WTC11 (cell line): ENCODE measurements at regions not wholly inside any gene's neighbourhood (a gene's known extent, or its start where the extent isn't known, plus 50 kb on each side); places are given as distances from the start of the nearest gene placed in this dataset.

Source experiments
- ATAC-seq: fragments of 200-7000 bp; cut with Tn5 transposase; 2 replicates; pipeline ENCODE4 v1.10.0; 2021; ENCODE audit warnings: mild to moderate bottlenecking, moderate library complexity
- CTCF ChIA-PET: fragments of 300-600 bp; sonication (Branson Sonifier 250); formaldehyde crosslinking; loops from one replicate; lab custom pipeline; 2021; ENCODE audit warnings: antibody characterized with exemption; lab: Charles Lee
- POLR2A ChIA-PET: fragments of 350-600 bp; sonication (Branson Sonifier 250); formaldehyde crosslinking; loops from one replicate; lab custom pipeline; 2021; ENCODE audit warnings: antibody characterized with exemption; lab: Charles Lee
- DNase-seq: peaks from one replicate; pipeline ENCODE4 v3.0.0; 2021; ENCODE audit warnings: low spot score
- H3K27ac Mint-ChIP-seq: 2 replicates; pipeline ENCODE4 v1.8.0; 2021; ENCODE audit warnings: mixed read lengths
- H3K27me3 Mint-ChIP-seq: 2 replicates; pipeline ENCODE4 v1.8.0; 2021; ENCODE audit warnings: low read depth, mild to moderate bottlenecking, moderate library complexity, mixed read lengths
- H3K36me3 Mint-ChIP-seq: 2 replicates; pipeline ENCODE4 v1.8.0; 2021; ENCODE audit warnings: mixed read lengths
- H3K4me1 Mint-ChIP-seq: 2 replicates; pipeline ENCODE4 v1.8.0; 2022; ENCODE audit warnings: mixed read lengths
- H3K4me3 Mint-ChIP-seq: 2 replicates; pipeline ENCODE4 v1.8.0; 2021; ENCODE audit warnings: mild to moderate bottlenecking, moderate library complexity, mixed read lengths
- H3K9me3 Mint-ChIP-seq: 2 replicates; pipeline ENCODE4 v1.8.0; 2021; ENCODE audit warnings: mixed read lengths
- ATF1 ChIP-seq: sonication (generic); formaldehyde crosslinking; IDR thresholded peaks from 2 replicates; pipeline ENCODE4 v1.8.1; 2023; ENCODE audit warnings: mild to moderate bottlenecking, moderate library complexity, missing genetic modification reagents
- CREM ChIP-seq: sonication (generic); formaldehyde crosslinking; IDR thresholded peaks from 2 replicates; pipeline ENCODE4 v1.8.1; 2022; ENCODE audit warnings: mild to moderate bottlenecking, missing genetic modification reagents, moderate library complexity
- GTF2I ChIP-seq: fragments of 250-450 bp; sonication (Bioruptor Pico); conservative IDR thresholded peaks from 2 replicates; pipeline ENCODE4 v1.4.0; 2021; ENCODE audit warnings: mild to moderate bottlenecking
- NFATC4 ChIP-seq: fragments of 250-450 bp; sonication (Bioruptor Pico); IDR thresholded peaks from 2 replicates; pipeline ENCODE4 v1.9.0; 2021; ENCODE audit warnings: mild to moderate bottlenecking
- NR1H2 ChIP-seq: sonication (generic); formaldehyde crosslinking; IDR thresholded peaks from 2 replicates; pipeline ENCODE4 v1.9.0; 2021; ENCODE audit warnings: mild to moderate bottlenecking, moderate library complexity, missing genetic modification reagents
- SOX15 ChIP-seq: fragments of 250-450 bp; sonication (Bioruptor Pico); IDR thresholded peaks from 2 replicates; pipeline ENCODE4 v1.9.0; 2021; ENCODE audit warnings: mild to moderate bottlenecking
- TEAD1 ChIP-seq: sonication (generic); formaldehyde crosslinking; IDR thresholded peaks from 2 replicates; pipeline ENCODE4 v1.8.0; 2022; ENCODE audit warnings: mild to moderate bottlenecking, missing genetic modification reagents
- TEAD4 ChIP-seq: sonication (generic); formaldehyde crosslinking; IDR thresholded peaks from 2 replicates; pipeline ENCODE4 v1.8.0; 2022; ENCODE audit warnings: mild to moderate bottlenecking, missing genetic modification reagents
- TP53 ChIP-seq: sonication (generic); formaldehyde crosslinking; IDR thresholded peaks from 2 replicates; pipeline ENCODE4 v1.8.1; 2023; ENCODE audit warnings: mild to moderate bottlenecking, missing genetic modification reagents
- ZNF138 ChIP-seq: sonication (generic); formaldehyde crosslinking; conservative IDR thresholded peaks from 2 replicates; pipeline ENCODE4 v1.8.1; 2022; ENCODE audit warnings: mild to moderate bottlenecking, moderate library complexity, missing genetic modification reagents
- ZNF232 ChIP-seq: sonication (generic); formaldehyde crosslinking; IDR thresholded peaks from 2 replicates; pipeline ENCODE4 v1.8.0; 2022; ENCODE audit warnings: mild to moderate bottlenecking, missing genetic modification reagents
- ZNF317 ChIP-seq: sonication (generic); formaldehyde crosslinking; IDR thresholded peaks from 2 replicates; pipeline ENCODE4 v1.8.1; 2023; ENCODE audit warnings: low read depth, mild to moderate bottlenecking, moderate library complexity, missing genetic modification reagents, borderline replicate concordance
- ZNF396 ChIP-seq: fragments of 250-450 bp; sonication (Bioruptor Pico); IDR thresholded peaks from 2 replicates; pipeline ENCODE4 v1.8.0; 2021; ENCODE audit warnings: mild to moderate bottlenecking, moderate library complexity, borderline replicate concordance
- TF ChIP-seq, protein P1 (sequence below): sonication (generic); formaldehyde crosslinking; IDR thresholded peaks from 2 replicates; pipeline ENCODE4 v1.8.1; 2023; ENCODE audit warnings: mild to moderate bottlenecking, missing genetic modification reagents, moderate library complexity
- TF ChIP-seq, protein P2 (sequence below): sonication (generic); formaldehyde crosslinking; IDR thresholded peaks from 2 replicates; pipeline ENCODE4 v1.8.0; 2023; ENCODE audit warnings: mild to moderate bottlenecking, missing genetic modification reagents
- TF ChIP-seq, protein P3 (sequence below): sonication (generic); formaldehyde crosslinking; IDR thresholded peaks from 2 replicates; pipeline ENCODE4 v1.8.1; 2023; ENCODE audit warnings: mild to moderate bottlenecking, missing genetic modification reagents
- TF ChIP-seq, protein P4 (sequence below): sonication (generic); formaldehyde crosslinking; IDR thresholded peaks from 2 replicates; pipeline ENCODE4 v1.8.1; 2022; ENCODE audit warnings: low read depth, missing genetic modification reagents, borderline replicate concordance
- TF ChIP-seq, protein P5 (sequence below): sonication (generic); formaldehyde crosslinking; IDR thresholded peaks from 2 replicates; pipeline ENCODE4 v1.8.1; 2023; ENCODE audit warnings: mild to moderate bottlenecking, missing genetic modification reagents
- TF ChIP-seq, protein P6 (sequence below): sonication (generic); formaldehyde crosslinking; IDR thresholded peaks from 2 replicates; pipeline ENCODE4 v1.8.0; 2022; ENCODE audit warnings: mild to moderate bottlenecking, missing genetic modification reagents
- TF ChIP-seq, protein P7 (sequence below): fragments of 200-600 bp; IDR thresholded peaks from 2 replicates; pipeline ENCODE4 v1.8.0; 2022; ENCODE audit warnings: antibody characterized with exemption
- TF ChIP-seq, protein P8 (sequence below): sonication (generic); formaldehyde crosslinking; IDR thresholded peaks from 2 replicates; pipeline ENCODE4 v1.8.1; 2022; ENCODE audit warnings: low read depth, mild to moderate bottlenecking, moderate library complexity, missing genetic modification reagents, borderline replicate concordance

DNA sequence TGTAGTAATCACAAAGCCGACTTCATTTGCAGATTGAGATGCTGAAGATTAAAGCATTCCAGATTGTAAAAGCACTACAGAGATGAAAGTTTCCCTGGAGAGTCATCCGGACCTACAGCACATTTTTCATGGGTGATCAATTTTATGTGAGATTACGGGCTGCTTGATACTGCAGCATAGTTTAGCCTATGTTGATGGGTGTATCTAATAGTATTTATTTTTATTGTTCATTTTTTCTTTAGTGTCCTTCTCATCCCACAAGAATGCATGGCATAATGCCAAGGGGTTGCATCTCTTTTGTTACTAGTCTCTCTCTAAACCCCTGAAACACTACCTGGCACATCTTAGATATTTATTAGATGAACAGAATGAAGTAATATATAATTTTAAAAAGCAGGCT lies 240.4 kb downstream of the MBD2 start:
- H3K36me3 Mint-ChIP-seq = peaks cover 12% of the 10 kb centered on the region
- no peak for ATAC-seq
- ChIA-PET CTCF (no interaction called here), POLR2A (no interaction called here)
- H3K27ac Mint-ChIP-seq = no peak overlapping the region
- DNase-seq = no peak
- H3K9me3 Mint-ChIP-seq = peaks cover 27% of the 10 kb centered on the region
- TF ChIP-seq, protein P1, sequence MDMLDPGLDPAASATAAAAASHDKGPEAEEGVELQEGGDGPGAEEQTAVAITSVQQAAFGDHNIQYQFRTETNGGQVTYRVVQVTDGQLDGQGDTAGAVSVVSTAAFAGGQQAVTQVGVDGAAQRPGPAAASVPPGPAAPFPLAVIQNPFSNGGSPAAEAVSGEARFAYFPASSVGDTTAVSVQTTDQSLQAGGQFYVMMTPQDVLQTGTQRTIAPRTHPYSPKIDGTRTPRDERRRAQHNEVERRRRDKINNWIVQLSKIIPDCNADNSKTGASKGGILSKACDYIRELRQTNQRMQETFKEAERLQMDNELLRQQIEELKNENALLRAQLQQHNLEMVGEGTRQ (CRISPR knock-in tag) = no peak
- TF ChIP-seq TEAD4 (CRISPR knock-in tag) (no peak), NR1H2 (no peak), SOX15 (CRISPR knock-in tag) (no peak), TP53 (CRISPR knock-in tag) (no peak), NFATC4 (no peak), GTF2I (no peak), ATF1 (CRISPR knock-in tag) (no peak)
- TF ChIP-seq, protein P2, sequence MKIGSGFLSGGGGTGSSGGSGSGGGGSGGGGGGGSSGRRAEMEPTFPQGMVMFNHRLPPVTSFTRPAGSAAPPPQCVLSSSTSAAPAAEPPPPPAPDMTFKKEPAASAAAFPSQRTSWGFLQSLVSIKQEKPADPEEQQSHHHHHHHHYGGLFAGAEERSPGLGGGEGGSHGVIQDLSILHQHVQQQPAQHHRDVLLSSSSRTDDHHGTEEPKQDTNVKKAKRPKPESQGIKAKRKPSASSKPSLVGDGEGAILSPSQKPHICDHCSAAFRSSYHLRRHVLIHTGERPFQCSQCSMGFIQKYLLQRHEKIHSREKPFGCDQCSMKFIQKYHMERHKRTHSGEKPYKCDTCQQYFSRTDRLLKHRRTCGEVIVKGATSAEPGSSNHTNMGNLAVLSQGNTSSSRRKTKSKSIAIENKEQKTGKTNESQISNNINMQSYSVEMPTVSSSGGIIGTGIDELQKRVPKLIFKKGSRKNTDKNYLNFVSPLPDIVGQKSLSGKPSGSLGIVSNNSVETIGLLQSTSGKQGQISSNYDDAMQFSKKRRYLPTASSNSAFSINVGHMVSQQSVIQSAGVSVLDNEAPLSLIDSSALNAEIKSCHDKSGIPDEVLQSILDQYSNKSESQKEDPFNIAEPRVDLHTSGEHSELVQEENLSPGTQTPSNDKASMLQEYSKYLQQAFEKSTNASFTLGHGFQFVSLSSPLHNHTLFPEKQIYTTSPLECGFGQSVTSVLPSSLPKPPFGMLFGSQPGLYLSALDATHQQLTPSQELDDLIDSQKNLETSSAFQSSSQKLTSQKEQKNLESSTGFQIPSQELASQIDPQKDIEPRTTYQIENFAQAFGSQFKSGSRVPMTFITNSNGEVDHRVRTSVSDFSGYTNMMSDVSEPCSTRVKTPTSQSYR (CRISPR knock-in tag) = no peak
- TF ChIP-seq, protein P3, sequence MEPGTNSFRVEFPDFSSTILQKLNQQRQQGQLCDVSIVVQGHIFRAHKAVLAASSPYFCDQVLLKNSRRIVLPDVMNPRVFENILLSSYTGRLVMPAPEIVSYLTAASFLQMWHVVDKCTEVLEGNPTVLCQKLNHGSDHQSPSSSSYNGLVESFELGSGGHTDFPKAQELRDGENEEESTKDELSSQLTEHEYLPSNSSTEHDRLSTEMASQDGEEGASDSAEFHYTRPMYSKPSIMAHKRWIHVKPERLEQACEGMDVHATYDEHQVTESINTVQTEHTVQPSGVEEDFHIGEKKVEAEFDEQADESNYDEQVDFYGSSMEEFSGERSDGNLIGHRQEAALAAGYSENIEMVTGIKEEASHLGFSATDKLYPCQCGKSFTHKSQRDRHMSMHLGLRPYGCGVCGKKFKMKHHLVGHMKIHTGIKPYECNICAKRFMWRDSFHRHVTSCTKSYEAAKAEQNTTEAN (CRISPR knock-in tag) = no peak
- TF ChIP-seq, protein P4, sequence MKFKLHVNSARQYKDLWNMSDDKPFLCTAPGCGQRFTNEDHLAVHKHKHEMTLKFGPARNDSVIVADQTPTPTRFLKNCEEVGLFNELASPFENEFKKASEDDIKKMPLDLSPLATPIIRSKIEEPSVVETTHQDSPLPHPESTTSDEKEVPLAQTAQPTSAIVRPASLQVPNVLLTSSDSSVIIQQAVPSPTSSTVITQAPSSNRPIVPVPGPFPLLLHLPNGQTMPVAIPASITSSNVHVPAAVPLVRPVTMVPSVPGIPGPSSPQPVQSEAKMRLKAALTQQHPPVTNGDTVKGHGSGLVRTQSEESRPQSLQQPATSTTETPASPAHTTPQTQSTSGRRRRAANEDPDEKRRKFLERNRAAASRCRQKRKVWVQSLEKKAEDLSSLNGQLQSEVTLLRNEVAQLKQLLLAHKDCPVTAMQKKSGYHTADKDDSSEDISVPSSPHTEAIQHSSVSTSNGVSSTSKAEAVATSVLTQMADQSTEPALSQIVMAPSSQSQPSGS (CRISPR knock-in tag) = no peak
- H3K4me3 Mint-ChIP-seq = no peak overlapping the region
- H3K4me1 Mint-ChIP-seq = no peaks in the 10 kb centered on the region
- H3K27me3 Mint-ChIP-seq = no peaks in the 10 kb centered on the region

DNA sequence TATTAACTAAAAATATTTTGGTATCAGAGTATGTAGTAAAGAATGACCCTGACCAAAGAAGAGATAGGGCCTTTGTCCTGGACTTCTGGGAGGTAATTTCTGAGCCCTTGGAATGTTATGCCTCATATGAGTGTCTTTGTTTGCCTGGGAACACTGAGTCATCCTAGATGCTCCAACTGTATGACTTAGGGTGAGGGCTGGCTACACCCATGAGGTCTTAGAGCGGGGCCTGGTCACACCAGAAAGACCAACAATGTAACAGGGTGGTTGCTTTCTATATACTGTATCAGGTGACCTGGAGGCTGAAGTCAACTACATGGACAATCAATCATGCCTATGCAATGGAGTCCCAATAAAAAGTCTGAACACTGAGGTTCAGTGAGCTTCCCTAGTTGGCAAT lies 253.1 kb downstream of the MBD2 start:
- Mint-ChIP-seq H3K27ac (no peak overlapping the region), H3K36me3 (peaks cover 36% of the 10 kb centered on the region), H3K4me3 (no peak overlapping the region), H3K4me1 (no peaks in the 10 kb centered on the region), H3K27me3 (no peaks in the 10 kb centered on the region), H3K9me3 (peaks cover 72% of the 10 kb centered on the region)
- ChIA-PET POLR2A (no interaction called here), CTCF (no interaction called here)
- ATAC-seq = no peak
- no peak for DNase-seq
- TF ChIP-seq, protein P5, sequence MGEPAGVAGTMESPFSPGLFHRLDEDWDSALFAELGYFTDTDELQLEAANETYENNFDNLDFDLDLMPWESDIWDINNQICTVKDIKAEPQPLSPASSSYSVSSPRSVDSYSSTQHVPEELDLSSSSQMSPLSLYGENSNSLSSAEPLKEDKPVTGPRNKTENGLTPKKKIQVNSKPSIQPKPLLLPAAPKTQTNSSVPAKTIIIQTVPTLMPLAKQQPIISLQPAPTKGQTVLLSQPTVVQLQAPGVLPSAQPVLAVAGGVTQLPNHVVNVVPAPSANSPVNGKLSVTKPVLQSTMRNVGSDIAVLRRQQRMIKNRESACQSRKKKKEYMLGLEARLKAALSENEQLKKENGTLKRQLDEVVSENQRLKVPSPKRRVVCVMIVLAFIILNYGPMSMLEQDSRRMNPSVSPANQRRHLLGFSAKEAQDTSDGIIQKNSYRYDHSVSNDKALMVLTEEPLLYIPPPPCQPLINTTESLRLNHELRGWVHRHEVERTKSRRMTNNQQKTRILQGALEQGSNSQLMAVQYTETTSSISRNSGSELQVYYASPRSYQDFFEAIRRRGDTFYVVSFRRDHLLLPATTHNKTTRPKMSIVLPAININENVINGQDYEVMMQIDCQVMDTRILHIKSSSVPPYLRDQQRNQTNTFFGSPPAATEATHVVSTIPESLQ = no peak
- TF ChIP-seq ZNF232 (CRISPR knock-in tag) (no peak), ZNF317 (CRISPR knock-in tag) (no peak), ZNF396 (CRISPR knock-in tag) (no peak), NFATC4 (no peak), ZNF138 (no peak), CREM (CRISPR knock-in tag) (no peak), TEAD1 (no peak)
- TF ChIP-seq, protein P6, sequence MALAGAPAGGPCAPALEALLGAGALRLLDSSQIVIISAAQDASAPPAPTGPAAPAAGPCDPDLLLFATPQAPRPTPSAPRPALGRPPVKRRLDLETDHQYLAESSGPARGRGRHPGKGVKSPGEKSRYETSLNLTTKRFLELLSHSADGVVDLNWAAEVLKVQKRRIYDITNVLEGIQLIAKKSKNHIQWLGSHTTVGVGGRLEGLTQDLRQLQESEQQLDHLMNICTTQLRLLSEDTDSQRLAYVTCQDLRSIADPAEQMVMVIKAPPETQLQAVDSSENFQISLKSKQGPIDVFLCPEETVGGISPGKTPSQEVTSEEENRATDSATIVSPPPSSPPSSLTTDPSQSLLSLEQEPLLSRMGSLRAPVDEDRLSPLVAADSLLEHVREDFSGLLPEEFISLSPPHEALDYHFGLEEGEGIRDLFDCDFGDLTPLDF (CRISPR knock-in tag) = no peak
- TF ChIP-seq, protein P7, sequence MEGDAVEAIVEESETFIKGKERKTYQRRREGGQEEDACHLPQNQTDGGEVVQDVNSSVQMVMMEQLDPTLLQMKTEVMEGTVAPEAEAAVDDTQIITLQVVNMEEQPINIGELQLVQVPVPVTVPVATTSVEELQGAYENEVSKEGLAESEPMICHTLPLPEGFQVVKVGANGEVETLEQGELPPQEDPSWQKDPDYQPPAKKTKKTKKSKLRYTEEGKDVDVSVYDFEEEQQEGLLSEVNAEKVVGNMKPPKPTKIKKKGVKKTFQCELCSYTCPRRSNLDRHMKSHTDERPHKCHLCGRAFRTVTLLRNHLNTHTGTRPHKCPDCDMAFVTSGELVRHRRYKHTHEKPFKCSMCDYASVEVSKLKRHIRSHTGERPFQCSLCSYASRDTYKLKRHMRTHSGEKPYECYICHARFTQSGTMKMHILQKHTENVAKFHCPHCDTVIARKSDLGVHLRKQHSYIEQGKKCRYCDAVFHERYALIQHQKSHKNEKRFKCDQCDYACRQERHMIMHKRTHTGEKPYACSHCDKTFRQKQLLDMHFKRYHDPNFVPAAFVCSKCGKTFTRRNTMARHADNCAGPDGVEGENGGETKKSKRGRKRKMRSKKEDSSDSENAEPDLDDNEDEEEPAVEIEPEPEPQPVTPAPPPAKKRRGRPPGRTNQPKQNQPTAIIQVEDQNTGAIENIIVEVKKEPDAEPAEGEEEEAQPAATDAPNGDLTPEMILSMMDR = no peak
- TF ChIP-seq, protein P8, sequence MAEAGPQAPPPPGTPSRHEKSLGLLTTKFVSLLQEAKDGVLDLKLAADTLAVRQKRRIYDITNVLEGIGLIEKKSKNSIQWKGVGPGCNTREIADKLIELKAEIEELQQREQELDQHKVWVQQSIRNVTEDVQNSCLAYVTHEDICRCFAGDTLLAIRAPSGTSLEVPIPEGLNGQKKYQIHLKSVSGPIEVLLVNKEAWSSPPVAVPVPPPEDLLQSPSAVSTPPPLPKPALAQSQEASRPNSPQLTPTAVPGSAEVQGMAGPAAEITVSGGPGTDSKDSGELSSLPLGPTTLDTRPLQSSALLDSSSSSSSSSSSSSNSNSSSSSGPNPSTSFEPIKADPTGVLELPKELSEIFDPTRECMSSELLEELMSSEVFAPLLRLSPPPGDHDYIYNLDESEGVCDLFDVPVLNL (CRISPR knock-in tag) = no peak
